IMR-90 (cell line): ENCODE measurements at regions not wholly inside any gene's neighbourhood (a gene's known extent, or its start where the extent isn't known, plus 50 kb on each side); places are given as distances from the start of the nearest gene placed in this dataset.

ENCODE experiments used
- ATAC-seq: fragments of 200-7000 bp; cut with Tn5 transposase; 2 replicates; pipeline ENCODE4 v1.9.1; 2020; ENCODE audit warnings: low read depth, mild to moderate bottlenecking, moderate library complexity
- BruUV-seq: library from RNA; stranded (reverse); fragments of 400-500 nt; replicated peaks from 2 replicates; lab custom pipeline; 2021; lab: Mats Ljungman, UMichigan
- CTCF ChIA-PET: fragments of 300-600 bp; formaldehyde crosslinking; extraction: SDS; loops from one replicate; lab custom pipeline; 2021; ENCODE audit warnings: antibody characterized with exemption; lab: Yijun Ruan, JAX
- POLR2A ChIA-PET: fragments of 300-600 bp; sonication (Branson Sonifier 250); formaldehyde crosslinking; loops from one replicate; lab custom pipeline; 2022; ENCODE audit warnings: antibody characterized with exemption; ENCODE audit not compliant: unreplicated experiment; lab: Charles Lee
- DNase-seq: peaks from one replicate; pipeline ENCODE4 v3.0.0; 2013
- H2AFZ ChIP-seq: replicated peaks from 2 replicates; pipeline ENCODE3; 2013; ENCODE audit warnings: low read length, mild to moderate bottlenecking; ENCODE audit not compliant: poor library complexity
- H2AK5ac ChIP-seq: 2 replicates; pipeline ENCODE4 v1.6.1; 2013; ENCODE audit warnings: low read depth, low read length, inconsistent platforms
- H2AK9ac ChIP-seq: replicated peaks from 2 replicates; pipeline ENCODE3; 2013; ENCODE audit warnings: mild to moderate bottlenecking, low read depth, low read length, moderate library complexity; ENCODE audit not compliant: poor library complexity
- H2BK120ac ChIP-seq: 2 replicates; pipeline ENCODE4 v1.6.1; 2013; ENCODE audit warnings: low read depth, low read length, inconsistent platforms
- H2BK15ac ChIP-seq: 3 replicates; pipeline ENCODE4 v1.6.1; 2013; ENCODE audit warnings: low read depth, low read length, inconsistent platforms
- H2BK20ac ChIP-seq: 2 replicates; pipeline ENCODE4 v1.6.1; 2013; ENCODE audit warnings: low read depth, mild to moderate bottlenecking, inconsistent platforms, low read length, moderate library complexity
- H2BK5ac ChIP-seq: 2 replicates; pipeline ENCODE4 v1.6.1; 2013; ENCODE audit warnings: mild to moderate bottlenecking, low read depth, low read length, inconsistent platforms; ENCODE audit not compliant: poor library complexity, severe bottlenecking
- H3K14ac ChIP-seq: replicated peaks from 2 replicates; pipeline ENCODE4 v1.6.1; 2013; ENCODE audit warnings: low read depth, low read length, inconsistent platforms
- H3K18ac ChIP-seq: 2 replicates; pipeline ENCODE4 v1.6.1; 2013; ENCODE audit warnings: low read depth, low read length, control low read depth
- H3K23ac ChIP-seq: 2 replicates; pipeline ENCODE4 v1.6.1; 2013; ENCODE audit warnings: low read depth, low read length, inconsistent platforms
- H3K27ac ChIP-seq: 2 replicates; pipeline ENCODE4 v1.5.1; 2013; ENCODE audit warnings: mild to moderate bottlenecking, control low read depth, low read length; ENCODE audit not compliant: insufficient read depth
- H3K27me3 ChIP-seq: 2 replicates; pipeline ENCODE4 v1.6.1; 2013; ENCODE audit warnings: low read length; ENCODE audit not compliant: control insufficient read depth, insufficient read depth
- H3K36me3 ChIP-seq: 2 replicates; pipeline ENCODE4 v1.6.1; 2013; ENCODE audit warnings: low read length, mixed read lengths; ENCODE audit not compliant: control insufficient read depth, insufficient read depth
- H3K4ac ChIP-seq: 2 replicates; pipeline ENCODE4 v1.6.1; 2013; ENCODE audit warnings: low read depth, low read length, inconsistent platforms
- H3K4me1 ChIP-seq: 2 replicates; pipeline ENCODE4 v1.6.1; 2013; ENCODE audit warnings: low read length, mixed read lengths; ENCODE audit not compliant: control insufficient read depth, insufficient read depth
- H3K4me2 ChIP-seq: 2 replicates; pipeline ENCODE4 v1.6.1; 2013; ENCODE audit warnings: low read depth, mild to moderate bottlenecking, control low read depth, low read length, moderate library complexity
- H3K4me3 ChIP-seq: 2 replicates; pipeline ENCODE4 v1.5.1; 2013; ENCODE audit warnings: low read depth, mild to moderate bottlenecking, control low read depth, low read length, moderate library complexity; ENCODE audit not compliant: insufficient read depth
- H3K56ac ChIP-seq: 2 replicates; pipeline ENCODE4 v1.6.1; 2013; ENCODE audit warnings: low read length, inconsistent platforms; ENCODE audit not compliant: insufficient read depth; ENCODE audit errors: extremely low read depth
- H3K79me1 ChIP-seq, 2 experiments: 2 replicates each; pipeline ENCODE4 v1.6.1; 2013; ENCODE audit warnings: low read length in 2 of 2, inconsistent platforms in 1 of 2, low read depth in 1 of 2
- H3K9ac ChIP-seq: 2 replicates; pipeline ENCODE4 v1.6.1; 2013; ENCODE audit warnings: low read depth, low read length, control low read depth
- H3K9me1 ChIP-seq: 2 replicates; pipeline ENCODE4 v1.6.1; 2013; ENCODE audit warnings: low read length, inconsistent platforms; ENCODE audit not compliant: insufficient read depth
- H3K9me3 ChIP-seq: 2 replicates; pipeline ENCODE4 v1.6.1; 2013; ENCODE audit warnings: low read length; ENCODE audit not compliant: control insufficient read depth, insufficient read depth
- H4K20me1 ChIP-seq: 2 replicates; pipeline ENCODE4 v1.6.1; 2013; ENCODE audit warnings: low read length, inconsistent platforms; ENCODE audit not compliant: insufficient read depth
- H4K5ac ChIP-seq: 2 replicates; pipeline ENCODE4 v1.6.1; 2013; ENCODE audit warnings: mild to moderate bottlenecking, low read depth, low read length, control low read depth
- H4K8ac ChIP-seq, 2 experiments: 2 replicates each; pipeline ENCODE4 v1.6.1; 2013; ENCODE audit warnings: low read depth in 2 of 2, low read length in 2 of 2, control low read depth in 1 of 2, inconsistent platforms in 1 of 2
- H4K91ac ChIP-seq: 2 replicates; pipeline ENCODE4 v1.6.1; 2013; ENCODE audit warnings: low read depth, low read length, inconsistent platforms; ENCODE audit not compliant: insufficient read depth
- MAFK ChIP-seq: IDR thresholded peaks from 2 replicates; pipeline ENCODE4 v1.6.1; 2012; ENCODE audit warnings: low read depth, low read length, improper control_type of control experiment
- POLR2A ChIP-seq: IDR thresholded peaks from 2 replicates; pipeline ENCODE4 v1.6.1; 2012; ENCODE audit warnings: mild to moderate bottlenecking, low read depth, low read length
- WGBS, 2 experiments: methylation state at CpG; one replicate each; pipeline versions ENCODE4 v1.1.5 to v1.1.7; 2013; ENCODE audit warnings: missing lambda C conversion rate in 2 of 2; ENCODE audit not compliant: insufficient read length in 1 of 2; ENCODE audit errors: extremely low coverage in 2 of 2; 5-methylcytosine and 5-hydroxymethylcytosine counted together
- dilution Hi-C: fragments of 300-500 bp; cut with HindIII; formaldehyde crosslinking; loops from one replicate; pipeline ENCODE4 v1.14.3; 2018; ENCODE audit warnings: low sequenced_read_pairs; ENCODE audit not compliant: unreplicated experiment
- in situ Hi-C: fragments of 300-500 bp; cut with MboI; formaldehyde crosslinking; loops from 3 replicates; pipeline ENCODE4 v1.14.3; 2019; ENCODE audit warnings: low sequenced_read_pairs, inconsistent platforms, mixed read lengths
- intact Hi-C: fragments of 100-400 bp; cut with micrococcal nuclease; formaldehyde crosslinking; loops from 2 replicates; pipeline ENCODE4 v1.10.0; 2022

DNA sequence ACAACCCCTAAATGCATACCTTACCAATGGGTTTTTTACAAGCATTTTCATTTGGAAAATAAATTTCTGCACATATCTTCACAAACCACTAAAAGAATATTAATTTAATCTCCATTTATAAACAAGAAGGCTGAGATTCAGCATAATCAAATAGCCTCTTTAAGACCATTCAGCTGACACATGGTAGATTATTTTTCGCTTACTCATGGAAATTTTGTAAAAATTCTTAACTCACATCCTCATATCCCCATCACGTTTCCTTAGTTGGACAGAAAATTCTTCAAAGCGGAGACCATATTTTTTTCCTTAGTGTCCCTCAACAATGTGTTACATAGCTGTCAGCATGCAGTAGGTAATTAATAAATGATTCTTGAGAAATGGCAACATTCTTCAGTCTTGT lies 439.6 kb upstream of the PTCHD4 start:
- dilution Hi-C loops, result no loop called here
- ChIA-PET POLR2A (no interaction called here), CTCF (no interaction called here)
- WGBS, 2 experiments, result no CpG with 5 or more reads among the region's 3 CpGs
- Histone ChIP-seq H3K4me2 (no peak overlapping the region), H3K9ac (no peak overlapping the region), H3K18ac (no peak overlapping the region), H3K9me1 (no peaks in the 10 kb centered on the region), H3K4me1 (no peaks in the 10 kb centered on the region), H2AK9ac (no peak overlapping the region), H2BK120ac (no peak overlapping the region), H3K56ac (no peak overlapping the region), H3K79me1 (no peaks in the 10 kb centered on the region), H3K27me3 (peaks cover 1% of the 10 kb centered on the region; the same call in 1 of the 2 replicates), H2AK5ac (no peak overlapping the region), H3K9me3 (no peaks in the 10 kb centered on the region), H3K4ac (no peak overlapping the region), H3K27ac (no peak overlapping the region), H2AFZ (no peak overlapping the region), H4K20me1 (no peaks in the 10 kb centered on the region), H2BK20ac (no peak overlapping the region), H2BK5ac (no peak overlapping the region), H3K4me3 (no peak overlapping the region), H3K14ac (no peak overlapping the region), H4K91ac (no peak overlapping the region), H3K23ac (no peak overlapping the region), H4K5ac (no peak overlapping the region), H3K36me3 (no peaks in the 10 kb centered on the region), H4K8ac (no peak overlapping the region), H2BK15ac (no peak overlapping the region)
- no TSS peak for BruUV-seq
- DNase-seq, result no peak
- intact Hi-C loops, result no loop called here
- in situ Hi-C loops, result no loop called here
- TF ChIP-seq MAFK (peak; percentile 78), POLR2A (no peak)
- no peak for ATAC-seq
